ELF-1 (cell line): ENCODE measurements at regions not wholly inside any gene's neighbourhood (a gene's known extent, or its start where the extent isn't known, plus 50 kb on each side); places are given as distances from the start of the nearest gene placed in this dataset.

Source experiments
- DNase-seq: peaks from one replicate; pipeline ENCODE4 v3.0.0-alpha.2; 2016; ENCODE audit warnings: low read depth, low spot score

GRCh38 chr12:108078428-108078827, 50.7 kb upstream of the WSCD2 start:
- DNase-seq = no peak
